A549 (cell line): ENCODE measurements at regions not wholly inside any gene's neighbourhood (a gene's known extent, or its start where the extent isn't known, plus 50 kb on each side); places are given as distances from the start of the nearest gene placed in this dataset.

Experiments
- ATAC-seq, 2 experiments: fragments of 200-7000 bp in 1 of 2; fragments of >200 bp in 1 of 2; cut with Nextera tagmentation in 1 of 2; cut with Tn5 transposase in 1 of 2; 3 replicates each; pipeline versions ENCODE4 v1.8.0 to v1.9.1; 2018 to 2020; ENCODE audit warnings: mild to moderate bottlenecking in 1 of 2, moderate library complexity in 1 of 2
- CTCF ChIA-PET: fragments of 300-600 bp; sonication (Branson Sonifier 250); formaldehyde crosslinking; extraction: SDS; loops from one replicate; lab custom pipeline; 2021; ENCODE audit warnings: antibody characterized with exemption, inconsistent platforms; lab: Yijun Ruan, JAX
- POLR2A ChIA-PET: fragments of 350-600 bp; formaldehyde crosslinking; extraction: SDS; loops from one replicate; lab custom pipeline; 2021; ENCODE audit warnings: antibody characterized with exemption, inconsistent platforms; lab: Yijun Ruan, JAX
- DNase-seq, 2 experiments: peaks; one replicate each; pipeline versions ENCODE4 v3.0.0 to v3.0.0-alpha.2; 2011 to 2016; ENCODE audit warnings: low read depth in 1 of 2, low spot score in 1 of 2
- FAIRE-seq: peaks from 2 replicates; lab custom pipeline; 2011; peaks lifted over from hg19 to GRCh38; lab: Jason Lieb, UNC
- H3K27ac ChIP-seq, 2 experiments: fragments of >200 bp; sonication (Bioruptor Twin); formaldehyde crosslinking; 3 replicates each; pipeline ENCODE4 v1.5.1; 2016 to 2017
- H3K4me1 ChIP-seq: fragments of >200 bp; sonication (Bioruptor Twin); formaldehyde crosslinking; 3 replicates; pipeline ENCODE4 v1.6.1; 2016
- H3K4me2 ChIP-seq: fragments of >200 bp; sonication (Bioruptor Twin); formaldehyde crosslinking; 3 replicates; pipeline ENCODE4 v1.6.1; 2016
- H3K4me3 ChIP-seq: fragments of >200 bp; sonication (Bioruptor Twin); formaldehyde crosslinking; 3 replicates; pipeline ENCODE4 v1.5.1; 2016
- H3K9me3 ChIP-seq: fragments of >200 bp; sonication (Bioruptor Twin); formaldehyde crosslinking; 3 replicates; pipeline ENCODE4 v1.6.1; 2016
- ATOH8 ChIP-seq: fragments of 250-450 bp; sonication (Bioruptor Pico); IDR thresholded peaks from 2 replicates; pipeline ENCODE4 v1.5.0; 2020; ENCODE audit warnings: low read depth, mild to moderate bottlenecking, moderate library complexity
- BHLHE40 ChIP-seq: IDR thresholded peaks from 2 replicates; pipeline ENCODE4 v1.6.1; 2012; ENCODE audit warnings: low read depth, low read length, inconsistent platforms
- CTCF ChIP-seq: fragments of >200 bp; sonication (Bioruptor Twin); formaldehyde crosslinking; IDR thresholded peaks from 3 replicates; pipeline ENCODE4 v1.5.1; 2016
- FOSB ChIP-seq: fragments of 250-450 bp; sonication (Bioruptor Pico); IDR thresholded peaks from 2 replicates; pipeline ENCODE4 v1.5.0; 2020; ENCODE audit warnings: mild to moderate bottlenecking, moderate library complexity
- HEYL ChIP-seq: fragments of 250-450 bp; sonication (Bioruptor Pico); IDR thresholded peaks from 2 replicates; pipeline ENCODE4 v1.8.0; 2021; ENCODE audit warnings: mild to moderate bottlenecking, moderate library complexity
- HOXB5 ChIP-seq: fragments of 250-450 bp; sonication (Bioruptor Pico); IDR thresholded peaks from 2 replicates; pipeline ENCODE4 v1.5.0; 2020; ENCODE audit warnings: mild to moderate bottlenecking, moderate library complexity
- KDM1A ChIP-seq: fragments of 200-600 bp; sonication (generic); IDR thresholded peaks from 2 replicates; pipeline ENCODE4 v1.6.1; 2016; ENCODE audit warnings: low read depth, mild to moderate bottlenecking
- KDM5A ChIP-seq: fragments of 200-600 bp; sonication (generic); IDR thresholded peaks from 2 replicates; pipeline ENCODE4 v1.6.1; 2016; ENCODE audit warnings: antibody characterized with exemption, mild to moderate bottlenecking
- MAX ChIP-seq: IDR thresholded peaks from 2 replicates; pipeline ENCODE4 v1.6.1; 2012
- NPAS2 ChIP-seq: fragments of 250-450 bp; sonication (Bioruptor Pico); IDR thresholded peaks from 2 replicates; pipeline ENCODE4 v1.8.0; 2022; ENCODE audit warnings: mild to moderate bottlenecking, moderate library complexity, borderline replicate concordance
- PBX3 ChIP-seq: IDR thresholded peaks from 2 replicates; pipeline ENCODE4 v1.6.1; 2012
- PHF8 ChIP-seq: fragments of 200-600 bp; sonication (generic); IDR thresholded peaks from 2 replicates; pipeline ENCODE4 v1.6.1; 2016; ENCODE audit warnings: low read depth, mild to moderate bottlenecking, antibody characterized with exemption, moderate library complexity, borderline replicate concordance
- POLR2AphosphoS2 ChIP-seq: conservative IDR thresholded peaks from 2 replicates; pipeline ENCODE4 v1.6.1; 2012; ENCODE audit warnings: low read length, improper control_type of control experiment, inconsistent platforms
- RCOR1 ChIP-seq: fragments of 150-350 bp; IDR thresholded peaks from 2 replicates; pipeline ENCODE4 v1.6.1; 2014; ENCODE audit warnings: antibody characterized with exemption, low read length, low read depth
- SMC3 ChIP-seq: fragments of >200 bp; sonication (Bioruptor Twin); formaldehyde crosslinking; IDR thresholded peaks from 3 replicates; pipeline ENCODE4 v1.6.1; 2018; ENCODE audit warnings: inconsistent platforms
- USF2 ChIP-seq: fragments of 450-650 bp; IDR thresholded peaks from 2 replicates; pipeline ENCODE4 v1.6.1; 2014; ENCODE audit warnings: antibody characterized with exemption
- ZNF302 ChIP-seq: fragments of 250-450 bp; sonication (Bioruptor Pico); IDR thresholded peaks from 2 replicates; pipeline ENCODE4 v1.9.0; 2021; ENCODE audit warnings: inconsistent platforms, mild to moderate bottlenecking, moderate library complexity
- WGBS: methylation state at CpG from one replicate; pipeline ENCODE4 v1.1.6; 2017; ENCODE audit errors: missing lambda C conversion rate; 5-methylcytosine and 5-hydroxymethylcytosine counted together

DNA sequence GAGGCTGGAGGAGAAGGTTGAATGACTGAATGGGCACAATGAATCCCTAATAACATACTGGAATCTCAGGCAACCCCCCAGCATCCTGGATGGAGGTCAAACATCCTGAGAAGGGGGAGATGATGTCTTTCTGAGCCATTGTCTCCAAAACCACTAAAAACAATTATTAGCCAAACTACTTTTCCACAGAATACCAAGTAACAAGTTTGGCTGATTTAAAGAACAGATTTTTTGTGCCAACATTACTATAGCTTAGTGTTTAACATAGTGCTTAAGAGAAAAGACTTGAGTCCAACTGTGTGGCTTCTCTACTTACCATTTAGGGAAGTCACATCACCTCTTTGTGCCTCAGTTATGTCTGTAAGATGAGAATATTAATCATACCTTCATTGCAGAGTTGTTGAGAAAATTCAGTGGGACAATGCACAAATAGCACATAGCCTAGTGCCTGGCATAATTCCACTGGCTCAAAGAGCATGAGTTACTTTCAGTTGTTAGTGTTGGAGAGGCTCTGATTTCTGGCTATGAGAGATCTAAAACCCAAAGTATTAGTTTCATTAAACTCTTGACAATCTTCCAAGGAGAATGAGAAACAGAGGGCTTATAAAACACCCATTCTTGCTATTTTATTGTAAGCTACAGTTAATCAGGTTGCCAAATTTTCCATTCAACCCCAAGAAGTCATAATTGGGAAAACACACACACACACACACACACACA, 111.3 kb upstream of the NR3C1 start (continued):
- no peak for TF ChIP-seq CTCF
- TF ChIP-seq NPAS2, result no peak

DNA sequence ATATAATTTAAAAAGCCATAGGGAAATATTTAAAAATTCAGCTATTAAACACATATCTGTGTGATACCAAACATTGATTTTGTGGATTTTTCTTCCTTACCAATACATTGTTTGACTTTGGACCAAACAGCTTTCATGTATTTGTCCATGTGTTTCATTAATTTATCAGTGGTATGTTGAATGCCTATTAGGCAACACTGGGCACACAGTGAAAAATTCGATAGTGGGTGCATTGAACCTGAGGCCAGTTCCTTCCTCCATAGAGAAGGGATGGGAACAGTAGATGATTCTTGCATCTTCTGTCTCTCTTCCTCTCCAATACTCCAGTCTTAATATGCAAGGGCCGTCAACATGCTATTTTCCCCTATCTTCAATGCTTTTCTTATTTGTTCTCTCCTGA, 110.2 kb upstream of the NR3C1 start:
- Histone ChIP-seq H3K4me3 (no peak overlapping the region), H3K27ac (peak overlapping the region in 1 of 2 experiments; percentile 52; a peak in 3 of 6 replicates), H3K4me2 (no peak overlapping the region), H3K4me1 (peaks cover 18% of the 10 kb centered on the region), H3K9me3 (no peaks in the 10 kb centered on the region)
- POLR2A ChIA-PET, result no interaction called here
- DNase-seq (no peak), FAIRE-seq (no peak), ATAC-seq (no peak)
- TF ChIP-seq ZNF302 (no peak), PHF8 (no peak), RCOR1 (no peak), HEYL (CRISPR knock-in tag) (no peak)
- WGBS, result 88% methylated on average over 2 of the region's 2 CpGs
- CTCF ChIA-PET, result interaction anchor here (0.8 to 0.9 kb wide), 2 partner anchors 21 to 40 kb away, joined by 3 read pairs; no protein-coding TSS in a partner anchor

- ATAC-seq (no peak), DNase-seq (no peak), FAIRE-seq (no peak)
- ChIA-PET CTCF (interaction anchor here (1.2 to 2.4 kb wide), 3 partner anchors 10 to 313 kb away, joined by 3 to 14 read pairs (median 7); partner anchors contain the start of gene NR3C1), POLR2A (no interaction called here)
- peaks cover 34% of the 10 kb centered on the region for H3K4me1 ChIP-seq
- H3K4me3 ChIP-seq, result no peak overlapping the region
- H3K27ac ChIP-seq, result peak overlapping the region in 1 of 2 experiments; percentile 41; a peak in 1 of 6 replicates
- TF ChIP-seq BHLHE40 (no peak), POLR2AphosphoS2 (no peak), MAX (no peak), USF2 (no peak), FOSB (CRISPR knock-in tag) (no peak), HOXB5 (CRISPR knock-in tag) (no peak), SMC3 (no peak), PBX3 (no peak), ATOH8 (CRISPR knock-in tag) (no peak), KDM5A (no peak), KDM1A (no peak)
- no peak overlapping the region for H3K4me2 ChIP-seq
- no peaks in the 10 kb centered on the region for H3K9me3 ChIP-seq
Measured at GRCh38 chr5:143511736-143512135, 108.2 kb upstream of the NR3C1 start.
